ENCODE measurements at regions not wholly inside any gene's neighbourhood (a gene's known extent, or its start where the extent isn't known, plus 50 kb on each side); places are given as distances from the start of the nearest gene placed in this dataset.
"Not testable (repeated sequence)": the region's sequence is repeated elsewhere in the genome, so short reads cannot be mapped to it uniquely, and the experiment has no call there.

- DNase-seq = no peak
Measured at GRCh38 chr19:33866696-33867095, 70.0 kb downstream of the KCTD15 start.

- DNase-seq = no peak
Measured at GRCh38 chr19:33868076-33868735, 71.5 kb downstream of the KCTD15 start.

GRCh38 chr19:33868788-33869412, 72.2 kb downstream of the KCTD15 start:
- DNase-seq = no peak

GRCh38 chr19:33870298-33870932, 73.7 kb downstream of the KCTD15 start:
- DNase-seq = not testable (repeated sequence)

- no peak for DNase-seq
Measured at GRCh38 chr19:33871605-33872004, 74.9 kb downstream of the KCTD15 start.

GRCh38 chr19:33872445-33873320, 76.0 kb downstream of the KCTD15 start:
- no peak for DNase-seq

GRCh38 chr19:33875071-33875470, 78.4 kb downstream of the KCTD15 start:
- no peak for DNase-seq

GRCh38 chr19:33876192-33876591, 79.5 kb downstream of the KCTD15 start:
- no peak for DNase-seq

GRCh38 chr19:33878030-33878544, 81.4 kb downstream of the KCTD15 start:
- DNase-seq = no peak

- no peak for DNase-seq
Measured at GRCh38 chr19:33878910-33879810, 82.5 kb downstream of the KCTD15 start.

- DNase-seq = no peak
Measured at GRCh38 chr19:33879818-33880575, 83.3 kb downstream of the KCTD15 start.

- DNase-seq = no peak
Measured at GRCh38 chr19:33883859-33884519, 87.3 kb downstream of the KCTD15 start.

GRCh38 chr19:33885236-33885635, 88.6 kb downstream of the KCTD15 start:
- no peak for DNase-seq

GRCh38 chr19:33887891-33888290, 91.2 kb downstream of the KCTD15 start:
- DNase-seq = no peak

GRCh38 chr19:33888665-33889064, 92.0 kb downstream of the KCTD15 start:
- no peak for DNase-seq

- DNase-seq = no peak
Measured at GRCh38 chr19:33890569-33890968, 93.9 kb downstream of the KCTD15 start.

- no peak for DNase-seq
Measured at GRCh38 chr19:33891773-33892172, 95.1 kb downstream of the KCTD15 start.

- no peak for DNase-seq
Measured at GRCh38 chr19:33894787-33895186, 98.1 kb downstream of the KCTD15 start.

- DNase-seq = no peak
Measured at GRCh38 chr19:33895366-33895765, 98.7 kb downstream of the KCTD15 start.

- DNase-seq = no peak
Measured at GRCh38 chr19:33898062-33898677, 101.5 kb downstream of the KCTD15 start.

Data from activated T-cell treated with anti-CD3 and anti-CD28 coated beads for 4 hours (primary cell).